SK-N-SH (cell line): ENCODE measurements at regions not wholly inside any gene's neighbourhood (a gene's known extent, or its start where the extent isn't known, plus 50 kb on each side); places are given as distances from the start of the nearest gene placed in this dataset.

ENCODE experiments used
- CTCF ChIA-PET: fragments of 300-600, 350-600 bp; formaldehyde crosslinking; extraction: SDS; loops from one replicate; lab custom pipeline; 2021; lab: Yijun Ruan, JAX
- POLR2A ChIA-PET: fragments of 350-600 bp; sonication (Branson Sonifier 250); formaldehyde crosslinking; extraction: SDS; loops from one replicate; lab custom pipeline; 2020; ENCODE audit warnings: antibody characterized with exemption, inconsistent platforms; lab: Yijun Ruan, JAX
- DNase-seq: peaks from one replicate; pipeline ENCODE4 v3.0.0; 2012
- H2AFZ ChIP-seq: fragments of 200-600 bp; sonication (generic); 2 replicates; pipeline ENCODE4 v1.8.1; 2016; ENCODE audit warnings: antibody characterized with exemption, mild to moderate bottlenecking, low read depth
- H3F3A ChIP-seq: fragments of 200-600 bp; sonication (generic); replicated peaks from 2 replicates; pipeline ENCODE3; 2016; ENCODE audit warnings: antibody characterized with exemption, mild to moderate bottlenecking; ENCODE audit not compliant: insufficient read depth
- H3K27ac ChIP-seq, 2 experiments: fragments of 200-500 bp in 1 of 2; fragments of 200-600 bp in 1 of 2; sonication (Bioruptor generic) in 1 of 2; sonication (generic), shearing (Covaris generic) in 1 of 2; 2 replicates each; pipeline versions ENCODE4 v1.5.1 to v1.6.1; 2014 to 2016; ENCODE audit warnings: low read depth in 2 of 2, inconsistent platforms in 1 of 2, low read length in 1 of 2, mild to moderate bottlenecking in 1 of 2, mixed read lengths in 1 of 2
- H3K27me3 ChIP-seq: fragments of 200-600 bp; sonication (generic), shearing (Covaris generic); 2 replicates; pipeline ENCODE4 v1.6.1; 2016; ENCODE audit warnings: mixed run types; ENCODE audit not compliant: insufficient read depth
- H3K36me3 ChIP-seq, 2 experiments: fragments of 200-500 bp in 1 of 2; fragments of 200-600 bp in 1 of 2; sonication (Bioruptor generic) in 1 of 2; sonication (generic) in 1 of 2; replicated peaks in 1 of 2; 2 replicates each; pipeline versions ENCODE3 to v1.5.1; 2014 to 2016; ENCODE audit warnings: low read length in 1 of 2, mild to moderate bottlenecking in 1 of 2; ENCODE audit not compliant: insufficient read depth in 2 of 2, control insufficient read depth in 1 of 2
- H3K4me1 ChIP-seq, 2 experiments: fragments of 200-500 bp in 1 of 2; fragments of 200-600 bp in 1 of 2; sonication (Bioruptor generic) in 1 of 2; sonication (generic), shearing (Covaris generic) in 1 of 2; 2 replicates each; pipeline versions ENCODE4 v1.5.1 to v1.6.1; 2014 to 2016; ENCODE audit warnings: low read depth in 1 of 2, low read length in 1 of 2, mixed run types in 1 of 2; ENCODE audit not compliant: insufficient read depth in 2 of 2, control insufficient read depth in 1 of 2
- H3K4me2 ChIP-seq: fragments of 200-600 bp; sonication (generic), shearing (Covaris generic); 2 replicates; pipeline ENCODE4 v1.6.1; 2017; ENCODE audit warnings: mixed run types
- H3K4me3 ChIP-seq, 2 experiments: fragments of 200-500 bp in 1 of 2; fragments of 200-600 bp in 1 of 2; sonication (Bioruptor generic) in 1 of 2; sonication (generic), shearing (Covaris generic) in 1 of 2; 2 replicates each; pipeline versions ENCODE4 v1.5.1 to v1.8.1; 2014 to 2016; ENCODE audit warnings: low read depth in 2 of 2, inconsistent platforms in 1 of 2, low read length in 1 of 2, mild to moderate bottlenecking in 1 of 2, mixed read lengths in 1 of 2, moderate library complexity in 1 of 2
- H3K79me2 ChIP-seq: fragments of 200-600 bp; sonication (generic); 2 replicates; pipeline ENCODE4 v1.8.1; 2017; ENCODE audit warnings: mild to moderate bottlenecking; ENCODE audit not compliant: insufficient read depth
- H3K9ac ChIP-seq: fragments of 200-600 bp; sonication (generic); 2 replicates; pipeline ENCODE4 v1.6.1; 2017; ENCODE audit warnings: mixed run types
- H3K9me2 ChIP-seq: fragments of 200-600 bp; sonication (generic); 2 replicates; pipeline ENCODE4 v1.6.1; 2017; ENCODE audit warnings: mixed run types
- H3K9me3 ChIP-seq: fragments of 200-600 bp; sonication (generic); 2 replicates; pipeline ENCODE4 v1.6.1; 2017; ENCODE audit warnings: mixed run types, mild to moderate bottlenecking, moderate library complexity
- H4K20me1 ChIP-seq: fragments of 200-600 bp; sonication (generic); 2 replicates; pipeline ENCODE4 v1.6.1; 2017; ENCODE audit warnings: mild to moderate bottlenecking, mixed run types; ENCODE audit not compliant: insufficient read depth
- CHD2 ChIP-seq: fragments of 150-350 bp; IDR thresholded peaks from 2 replicates; pipeline ENCODE4 v1.6.1; 2018; ENCODE audit warnings: low read length; ENCODE audit not compliant: partially characterized antibody
- ELF1 ChIP-seq: IDR thresholded peaks from 2 replicates; pipeline ENCODE4 v1.4.0; 2012
- EP300 ChIP-seq, 2 experiments: IDR thresholded peaks; 2 replicates each; pipeline versions ENCODE4 v1.4.0 to v1.6.1; 2012; ENCODE audit warnings: borderline replicate concordance in 1 of 2, low read depth in 1 of 2, low read length in 1 of 2
- EZH2phosphoT487 ChIP-seq: fragments of 200-600 bp; sonication (generic); IDR thresholded peaks from 2 replicates; pipeline ENCODE4 v1.6.1; 2017; ENCODE audit warnings: low read depth, mixed run types, mild to moderate bottlenecking, antibody characterized with exemption, moderate library complexity, borderline replicate concordance
- FOXJ3 ChIP-seq: sonication (generic); formaldehyde crosslinking; IDR thresholded peaks from 2 replicates; pipeline ENCODE4 v1.5.1; 2020; ENCODE audit warnings: mild to moderate bottlenecking, missing genetic modification reagents
- FOXM1 ChIP-seq: IDR thresholded peaks from 2 replicates; pipeline ENCODE4 v1.4.0; 2012; ENCODE audit warnings: low read depth, mild to moderate bottlenecking
- NFIC ChIP-seq: IDR thresholded peaks from 2 replicates; pipeline ENCODE4 v1.4.0; 2012; ENCODE audit warnings: borderline replicate concordance
- POLR2AphosphoS5 ChIP-seq: IDR thresholded peaks from 2 replicates; pipeline ENCODE4 v1.6.1; 2012; ENCODE audit warnings: low read depth, low read length
- REST ChIP-seq: IDR thresholded peaks from 2 replicates; pipeline ENCODE4 v1.6.1; 2012; ENCODE audit warnings: mild to moderate bottlenecking, low read depth, low read length, moderate library complexity
- RFX5 ChIP-seq: IDR thresholded peaks from 2 replicates; pipeline ENCODE4 v1.6.1; 2012; ENCODE audit warnings: mild to moderate bottlenecking, improper control_type of control experiment, low read length
- RXRA ChIP-seq: IDR thresholded peaks from 2 replicates; pipeline ENCODE4 v1.4.0; 2012; ENCODE audit warnings: low read depth, mild to moderate bottlenecking, borderline replicate concordance
- SIN3A ChIP-seq: IDR thresholded peaks from 2 replicates; pipeline ENCODE4 v1.6.1; 2012; ENCODE audit warnings: low read depth, mild to moderate bottlenecking, low read length, moderate library complexity, borderline replicate concordance
- SMC3 ChIP-seq: IDR thresholded peaks from 2 replicates; pipeline ENCODE4 v1.6.1; 2012; ENCODE audit warnings: low read depth, low read length, improper control_type of control experiment
- TEAD4 ChIP-seq: IDR thresholded peaks from 2 replicates; pipeline ENCODE4 v1.4.0; 2012; ENCODE audit warnings: mild to moderate bottlenecking, borderline replicate concordance; ENCODE audit not compliant: insufficient read depth
- USF1 ChIP-seq: IDR thresholded peaks from 2 replicates; pipeline ENCODE4 v1.4.0; 2012; ENCODE audit warnings: low read depth, borderline replicate concordance
- YY1 ChIP-seq: IDR thresholded peaks from 2 replicates; pipeline ENCODE4 v1.4.0; 2012; ENCODE audit warnings: low read depth, mild to moderate bottlenecking
- ZBTB33 ChIP-seq: IDR thresholded peaks from 2 replicates; pipeline ENCODE4 v1.4.0; 2012; ENCODE audit warnings: low read depth, borderline replicate concordance
- WGBS: methylation state at CpG from one replicate; pipeline ENCODE4 v1.1.6; 2017; ENCODE audit warnings: low lambda C conversion rate; 5-methylcytosine and 5-hydroxymethylcytosine counted together
- TF ChIP-seq, protein P1 (sequence below): fragments of 150-350 bp; IDR thresholded peaks from 2 replicates; pipeline ENCODE4 v1.6.1; 2016; ENCODE audit warnings: mild to moderate bottlenecking, low read depth, low read length

DNA sequence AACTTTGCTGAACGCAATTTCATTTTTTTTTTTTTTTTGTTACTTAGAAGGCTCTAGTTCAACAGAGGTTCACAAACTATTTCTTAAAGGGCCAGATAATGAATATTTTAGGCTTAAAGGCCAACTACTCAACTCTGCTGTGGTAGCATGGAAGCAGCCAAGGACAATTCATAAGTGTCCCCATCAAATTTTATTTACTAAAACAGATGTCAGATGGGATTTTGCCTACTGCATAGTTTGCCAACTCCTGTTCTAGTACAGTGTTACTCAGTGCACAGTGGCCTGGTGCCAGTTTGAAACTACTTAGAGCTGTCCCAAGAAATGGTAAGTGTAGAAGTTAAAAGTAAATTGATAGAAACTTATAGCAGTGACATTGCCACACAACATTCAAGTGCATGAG is 949.4 kb upstream of the FANCL start:
- Histone ChIP-seq H3F3A (no peaks in the 10 kb centered on the region), H3K27me3 (no peaks in the 10 kb centered on the region), H2AFZ (no peak overlapping the region), H3K4me1 (no peaks in the 10 kb centered on the region), H3K9me3 (no peaks in the 10 kb centered on the region), H3K4me2 (no peak overlapping the region), H3K9me2 (no peaks in the 10 kb centered on the region), H3K36me3 (no peaks in the 10 kb centered on the region), H4K20me1 (no peaks in the 10 kb centered on the region), H3K79me2 (no peaks in the 10 kb centered on the region), H3K4me3 (no peak overlapping the region), H3K27ac (no peak overlapping the region), H3K9ac (no peak overlapping the region)
- TF ChIP-seq FOXM1 (no peak), NFIC (no peak), SMC3 (no peak), FOXJ3 (CRISPR knock-in tag) (no peak), RFX5 (no peak), ZBTB33 (no peak), RXRA (no peak), CHD2 (no peak), USF1 (no peak), POLR2AphosphoS5 (no peak), ELF1 (no peak), TEAD4 (no peak), EZH2phosphoT487 (no peak)
- TF ChIP-seq, protein P1, sequence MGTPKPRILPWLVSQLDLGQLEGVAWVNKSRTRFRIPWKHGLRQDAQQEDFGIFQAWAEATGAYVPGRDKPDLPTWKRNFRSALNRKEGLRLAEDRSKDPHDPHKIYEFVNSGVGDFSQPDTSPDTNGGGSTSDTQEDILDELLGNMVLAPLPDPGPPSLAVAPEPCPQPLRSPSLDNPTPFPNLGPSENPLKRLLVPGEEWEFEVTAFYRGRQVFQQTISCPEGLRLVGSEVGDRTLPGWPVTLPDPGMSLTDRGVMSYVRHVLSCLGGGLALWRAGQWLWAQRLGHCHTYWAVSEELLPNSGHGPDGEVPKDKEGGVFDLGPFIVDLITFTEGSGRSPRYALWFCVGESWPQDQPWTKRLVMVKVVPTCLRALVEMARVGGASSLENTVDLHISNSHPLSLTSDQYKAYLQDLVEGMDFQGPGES = no peak
- POLR2A ChIA-PET = no interaction called here
- DNase-seq = no peak
- 32% methylated on average over 1 of the region's 1 CpG for WGBS
- CTCF ChIA-PET = no interaction called here

- no peak overlapping the region for H3K9ac ChIP-seq
- no peaks in the 10 kb centered on the region for H3K4me1 ChIP-seq
- DNase-seq = no peak
- H3F3A ChIP-seq = no peaks in the 10 kb centered on the region
- no peak for TF ChIP-seq EP300 (IDR thresholded peaks at IDR 0.05; ENCODE audit: borderline replicate concordance in 1 of 2, low read depth in 1 of 2, low read length in 1 of 2)
- TF ChIP-seq TEAD4 = no peak
- no peak for TF ChIP-seq SIN3A
- no peak for TF ChIP-seq RXRA
- no peak for TF ChIP-seq REST
- no peak for TF ChIP-seq YY1
- TF ChIP-seq, all 33 proteins: peak for 0
- POLR2A ChIA-PET = no interaction called here
- H3K4me2 ChIP-seq = no peak overlapping the region
- H3K36me3 ChIP-seq = no peaks in the 10 kb centered on the region
- CTCF ChIA-PET = interaction anchor here (0.9 to 2.4 kb wide), 3 partner anchors 71 to 422 kb away, joined by 3 to 15 read pairs (median 5); no protein-coding TSS in a partner anchor
- H2AFZ ChIP-seq = no peak overlapping the region
- H3K27ac ChIP-seq = no peak overlapping the region
- H3K9me3 ChIP-seq = no peaks in the 10 kb centered on the region
- no peaks in the 10 kb centered on the region for H3K27me3 ChIP-seq
- WGBS = 33% methylated on average over 6 of the region's 6 CpGs
- H3K79me2 ChIP-seq = no peaks in the 10 kb centered on the region
- H3K9me2 ChIP-seq = no peaks in the 10 kb centered on the region
- no peak overlapping the region for H3K4me3 ChIP-seq
- H4K20me1 ChIP-seq = no peaks in the 10 kb centered on the region
Measured at GRCh38 chr2:59184276-59185020, 943.3 kb upstream of the FANCL start.
